Suppressor macrophage treated with lipopolysaccharide for 4 hours (primary cell): ENCODE measurements at regions not wholly inside any gene's neighbourhood (a gene's known extent, or its start where the extent isn't known, plus 50 kb on each side); places are given as distances from the start of the nearest gene placed in this dataset.

Source experiments
- DNase-seq: peaks from one replicate; pipeline ENCODE4 v3.0.0-alpha.2; 2020

- no peak for DNase-seq
These were observed 63.0 kb upstream of the TRIM2 start for GRCh38 chr4:153141238-153141637.

- peak; percentile 71 for DNase-seq
These were observed 61.4 kb upstream of the TRIM2 start for GRCh38 chr4:153142700-153143438.

GRCh38 chr4:153143527-153144348, 60.5 kb upstream of the TRIM2 start:
- no peak for DNase-seq

GRCh38 chr4:153146031-153146430, 58.2 kb upstream of the TRIM2 start:
- no peak for DNase-seq

GRCh38 chr4:153146961-153147360, 57.3 kb upstream of the TRIM2 start:
- no peak for DNase-seq

- no peak for DNase-seq
These were observed 55.5 kb upstream of the TRIM2 start for GRCh38 chr4:153148791-153149190.

GRCh38 chr4:153151535-153152455, 52.4 kb upstream of the TRIM2 start:
- DNase-seq = peak; percentile 80

GRCh38 chr4:153152501-153153338, 51.5 kb upstream of the TRIM2 start:
- DNase-seq = peak; percentile 35

GRCh38 chr4:153153339-153153871, 50.8 kb upstream of the TRIM2 start:
- DNase-seq = peak; percentile 52

GRCh38 chr4:153154007-153154975, 50.0 kb upstream of the TRIM2 start:
- DNase-seq = peak; percentile 19
